ENCODE measurements at regions not wholly inside any gene's neighbourhood (a gene's known extent, or its start where the extent isn't known, plus 50 kb on each side); places are given as distances from the start of the nearest gene placed in this dataset.
"Not testable (repeated sequence)": the region's sequence is repeated elsewhere in the genome, so short reads cannot be mapped to it uniquely, and the experiment has no call there.

DNA sequence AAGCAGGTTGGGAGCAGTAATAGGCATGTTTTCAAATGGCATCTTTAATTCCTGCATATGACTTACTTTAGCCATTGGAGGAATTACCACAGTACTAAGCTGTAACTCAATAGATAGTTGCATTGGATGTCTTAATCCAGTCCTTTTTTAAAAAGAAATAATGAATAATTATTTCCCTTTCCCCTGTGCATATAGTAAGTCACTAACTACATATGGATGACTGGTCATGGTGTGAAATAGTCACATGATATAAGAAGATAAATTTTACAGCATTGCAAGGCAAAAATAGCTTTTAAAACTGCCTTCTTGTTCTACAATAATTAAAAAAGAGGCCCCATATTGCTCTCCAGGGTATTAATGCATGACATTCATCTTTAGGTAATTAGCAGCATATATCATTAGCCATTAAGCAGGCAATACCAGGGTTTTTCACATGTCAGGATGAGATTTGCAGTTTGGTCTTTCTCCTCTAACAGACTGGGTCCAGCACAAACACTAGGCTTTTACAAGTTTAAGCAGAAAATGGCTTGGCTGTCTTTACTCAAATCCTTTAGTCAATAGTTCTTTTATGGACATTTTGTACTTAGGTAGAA, 606.4 kb upstream of the RORB start:
- DNase-seq = no peak

DNA sequence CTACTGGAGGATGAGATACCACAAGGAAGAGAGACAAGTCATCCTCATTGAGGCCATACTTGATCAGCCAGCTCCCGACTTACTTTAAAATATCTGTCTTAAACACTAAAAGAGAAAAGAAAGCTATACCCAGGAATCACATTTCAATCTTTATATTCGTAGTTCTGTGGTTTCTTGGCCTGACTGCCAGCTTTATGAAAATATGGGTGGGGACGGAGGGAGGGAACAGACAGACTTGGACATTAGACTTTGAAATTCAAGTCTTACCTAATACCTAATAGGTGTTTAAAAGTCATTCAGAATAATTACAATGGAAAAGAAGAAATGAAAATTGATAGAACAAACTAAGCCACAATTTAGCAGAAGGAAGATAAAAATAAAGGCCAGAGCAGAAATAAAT, 604.8 kb upstream of the RORB start:
- no peak for DNase-seq

DNA sequence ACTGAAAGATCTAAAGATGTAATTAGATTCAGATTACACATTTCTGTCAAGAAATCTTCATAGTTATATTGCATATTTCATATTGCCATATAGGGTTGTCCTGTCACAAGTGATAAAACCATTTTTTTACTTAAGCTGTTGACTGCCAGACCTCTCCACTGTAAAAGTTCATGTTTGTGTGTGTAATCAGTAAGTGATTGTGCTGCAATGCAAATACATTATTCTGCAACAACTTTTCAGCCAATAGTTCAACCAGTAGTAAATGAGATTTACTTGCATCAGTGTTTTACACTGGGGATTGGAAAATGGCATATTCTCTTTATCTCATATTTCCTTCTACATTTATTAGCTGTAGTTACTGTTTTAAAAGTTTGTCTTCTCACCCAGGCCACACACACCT, 603.9 kb upstream of the RORB start:
- DNase-seq = no peak

DNA sequence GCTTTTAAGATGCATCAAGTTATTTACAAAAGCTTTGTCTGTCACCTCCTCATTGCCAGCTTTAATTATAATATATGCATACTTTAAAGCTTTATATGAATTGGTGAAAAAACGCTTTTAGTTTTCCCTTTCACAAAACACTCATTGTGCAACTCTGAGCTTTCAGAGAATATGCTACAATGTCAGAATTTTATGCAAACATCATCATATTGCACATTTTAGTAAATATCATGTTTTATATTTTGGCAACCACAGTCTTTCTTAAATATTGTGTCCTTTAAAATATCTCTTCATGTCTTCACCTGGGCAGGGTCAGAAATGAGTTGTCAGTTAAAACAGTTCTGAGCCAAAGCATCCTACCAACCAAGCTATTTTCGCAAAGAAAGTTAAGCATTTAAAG, 601.1 kb upstream of the RORB start:
- no peak for DNase-seq

DNA sequence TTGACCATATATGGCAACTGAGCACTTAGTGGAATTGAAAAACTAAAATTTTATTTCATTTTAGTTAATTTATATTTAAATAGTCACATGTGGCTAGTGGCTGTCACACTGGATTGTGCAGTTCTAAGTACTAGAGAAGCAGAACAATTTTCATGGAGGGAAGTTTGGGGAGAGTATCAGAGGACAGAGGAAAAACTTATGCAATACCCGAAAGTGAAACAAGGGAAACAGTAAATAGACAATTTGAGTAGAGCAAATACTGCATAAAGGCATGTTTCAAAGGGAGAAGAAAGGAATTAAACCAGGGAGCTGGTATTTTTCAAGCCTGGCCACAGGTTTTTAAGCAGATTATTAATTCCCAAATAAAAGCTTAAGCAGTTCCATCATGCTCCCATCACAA, 590.5 kb upstream of the RORB start:
- no peak for DNase-seq

DNA sequence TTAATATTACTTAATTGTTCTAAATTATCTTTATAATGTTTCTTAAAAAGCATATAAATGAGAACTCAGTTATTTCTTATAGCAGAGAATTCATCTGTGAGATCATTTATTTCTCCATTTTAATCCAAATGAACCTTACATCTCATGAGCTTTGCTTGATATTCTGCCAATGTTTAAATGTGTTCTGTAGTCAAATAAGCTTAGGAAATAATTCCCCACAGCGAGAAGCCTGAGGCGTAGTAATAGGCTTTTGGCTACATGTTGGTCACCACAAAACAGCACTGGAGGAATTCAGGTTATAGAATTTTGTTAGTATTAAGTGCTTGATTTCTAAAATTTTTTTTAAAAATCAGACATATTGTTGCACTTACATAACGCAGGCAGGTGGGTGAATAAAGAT, 585.3 kb upstream of the RORB start:
- DNase-seq = no peak

DNA sequence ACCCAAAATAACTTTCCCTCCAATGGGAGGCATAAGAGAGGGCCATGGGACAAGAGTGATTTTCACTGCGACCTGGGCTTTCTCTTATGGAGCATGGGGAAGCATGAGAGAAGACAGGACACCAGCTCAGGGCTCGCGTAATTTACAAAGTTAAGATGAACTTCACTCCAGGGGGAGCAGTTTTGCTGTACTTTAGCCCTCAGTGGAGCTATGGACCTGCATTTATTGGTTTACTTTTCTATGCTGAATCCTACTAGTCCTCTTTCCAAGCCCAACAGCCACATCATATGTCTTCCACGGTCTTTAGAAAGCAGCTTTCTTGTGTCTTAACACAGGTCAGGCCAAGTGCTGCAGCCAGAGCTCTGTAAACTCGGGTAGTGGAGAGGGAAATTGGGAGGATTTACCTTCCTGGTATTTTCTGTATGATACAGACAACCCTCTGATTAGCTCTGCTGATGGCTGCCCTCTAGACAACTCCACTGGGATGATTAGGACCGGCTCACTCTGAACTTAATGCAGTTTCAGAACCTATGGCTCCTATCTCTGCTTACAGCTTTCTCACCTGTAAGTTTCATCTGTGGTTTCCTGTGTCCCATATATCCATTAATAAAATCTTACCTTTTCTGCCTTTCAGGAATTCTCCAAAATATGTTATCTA, 581.0 kb upstream of the RORB start:
- no peak for DNase-seq

DNA sequence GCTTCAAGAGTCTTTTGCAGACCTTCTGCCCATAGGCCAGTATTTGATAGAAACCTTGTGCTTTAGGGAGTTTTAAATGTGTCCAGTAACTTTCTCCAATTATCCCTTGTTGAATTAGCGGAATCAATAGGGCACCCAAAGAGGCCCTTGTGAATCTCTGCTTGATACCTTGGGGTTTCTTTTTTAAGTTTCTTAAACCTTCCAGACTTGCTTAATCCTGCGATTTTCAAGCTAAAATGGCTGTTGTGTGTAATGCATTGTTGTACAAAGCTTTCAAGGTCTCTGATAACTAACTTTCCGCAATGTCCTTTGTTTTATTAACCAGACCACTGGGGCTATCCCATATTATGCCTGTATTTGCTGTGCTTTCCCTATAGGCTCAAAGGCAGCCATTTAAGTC, 577.4 kb upstream of the RORB start:
- DNase-seq = no peak

DNA sequence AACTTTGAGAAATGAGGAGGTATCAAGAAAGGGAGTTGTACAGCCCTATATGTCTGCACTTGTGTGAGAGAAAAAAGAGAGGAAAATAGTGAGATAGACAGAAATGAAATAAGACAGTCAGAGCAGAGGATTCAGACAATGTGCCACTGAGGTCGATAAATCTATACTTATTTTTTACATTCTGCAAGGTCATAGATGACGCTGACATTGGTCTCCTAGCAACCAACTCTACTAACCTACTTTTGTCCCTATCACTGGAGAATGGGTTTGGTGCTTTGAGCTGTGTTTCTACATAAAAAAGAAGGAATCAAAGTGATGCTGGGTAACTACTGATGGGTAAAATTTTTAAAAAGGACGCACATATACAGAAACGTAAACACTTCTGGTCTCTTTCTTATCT, 573.3 kb upstream of the RORB start:
- no peak for DNase-seq

DNA sequence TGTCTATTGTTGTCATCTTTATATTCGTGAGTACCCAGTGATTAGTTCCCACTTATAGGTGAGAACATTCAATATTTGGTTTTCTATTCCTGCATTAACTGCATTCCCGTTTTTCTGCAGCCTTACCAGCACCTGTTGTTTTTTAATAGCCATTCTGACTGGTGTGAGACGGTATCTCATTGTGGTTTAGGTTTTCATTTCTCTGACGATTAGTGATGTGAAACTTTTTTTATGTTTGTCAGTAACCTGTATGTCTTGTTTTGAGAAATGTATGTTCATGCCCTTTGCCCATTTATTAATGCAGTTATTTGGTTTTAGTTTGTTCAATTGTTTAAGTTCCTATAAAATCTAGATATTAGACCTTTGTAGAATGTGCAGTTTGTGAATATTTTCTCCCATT, 546.0 kb upstream of the RORB start:
- no peak for DNase-seq

DNA sequence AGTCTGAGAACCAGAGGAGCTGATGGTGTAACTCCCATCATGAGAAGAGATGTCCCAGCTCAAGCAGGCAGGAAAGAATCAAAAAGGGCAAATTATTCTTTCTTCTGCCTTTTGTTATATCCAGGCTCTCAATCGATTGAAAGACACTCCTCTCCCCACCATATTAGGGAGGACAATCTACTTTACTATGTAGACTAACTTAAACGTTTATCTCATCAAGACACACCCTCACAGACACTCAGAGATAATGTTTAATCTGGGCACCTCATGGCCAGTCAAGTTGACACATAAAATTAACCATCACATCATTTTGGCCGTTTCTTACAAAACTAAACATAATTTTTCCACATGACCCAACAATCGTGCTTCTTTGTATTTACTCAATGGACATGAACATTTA, 534.3 kb upstream of the RORB start:
- no peak for DNase-seq

DNA sequence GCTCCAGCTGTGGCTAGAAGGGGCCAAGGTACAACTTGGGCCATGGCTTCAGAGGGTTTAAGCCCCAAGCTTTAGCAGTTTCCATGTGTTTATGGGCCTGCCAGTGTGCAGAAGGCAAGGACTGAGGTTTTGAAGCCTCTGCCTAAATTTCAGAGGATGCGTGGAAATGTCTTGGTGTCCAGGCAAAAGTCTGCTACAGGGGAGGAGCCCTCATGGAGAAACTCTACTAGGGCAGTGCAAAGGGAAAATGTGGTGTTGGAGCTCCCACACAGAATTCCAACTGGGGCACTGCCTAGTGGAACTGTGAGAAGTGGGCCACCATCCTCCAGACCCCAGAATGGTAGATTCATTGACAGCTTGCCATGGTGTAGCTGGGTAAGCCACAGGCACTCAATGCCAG, 527.2 kb upstream of the RORB start:
- no peak for DNase-seq

DNA sequence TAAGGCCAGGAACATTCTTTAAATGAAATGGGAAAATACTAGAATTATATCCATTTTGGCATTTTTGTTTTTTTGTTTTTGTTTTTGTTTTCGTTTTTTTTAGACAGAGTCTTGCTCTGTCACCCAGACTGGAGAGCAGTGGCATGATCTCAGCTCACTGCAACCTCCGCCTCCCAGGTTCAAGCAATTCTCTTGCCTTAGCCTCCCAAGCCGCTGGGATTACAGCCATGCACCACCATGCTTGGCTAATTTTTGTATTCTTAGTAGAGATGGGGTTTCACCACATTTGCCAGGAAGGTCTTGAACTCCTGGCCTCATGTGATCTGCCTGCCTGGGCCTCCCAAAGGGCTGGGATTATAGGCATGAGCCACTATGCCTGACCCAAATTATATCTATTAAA, 520.7 kb upstream of the RORB start:
- DNase-seq = not testable (repeated sequence)

DNA sequence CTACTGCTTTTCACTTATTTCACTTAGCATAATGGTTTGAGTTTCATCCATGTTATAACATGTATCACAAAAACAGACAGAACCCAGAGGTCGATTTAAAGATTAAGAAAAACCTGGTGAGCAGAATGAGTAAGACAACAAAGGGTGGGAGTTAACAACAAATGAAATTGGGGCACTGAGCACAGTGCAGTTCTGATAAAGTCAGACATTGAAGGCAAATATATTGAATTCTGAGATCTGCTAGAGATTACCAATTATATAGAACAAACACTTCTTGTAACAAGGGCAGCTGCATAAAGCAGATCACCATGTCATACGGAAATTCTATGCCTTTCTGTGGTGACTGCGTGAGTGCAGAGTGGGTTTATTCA, 517.3 kb upstream of the RORB start:
- DNase-seq = no peak

DNA sequence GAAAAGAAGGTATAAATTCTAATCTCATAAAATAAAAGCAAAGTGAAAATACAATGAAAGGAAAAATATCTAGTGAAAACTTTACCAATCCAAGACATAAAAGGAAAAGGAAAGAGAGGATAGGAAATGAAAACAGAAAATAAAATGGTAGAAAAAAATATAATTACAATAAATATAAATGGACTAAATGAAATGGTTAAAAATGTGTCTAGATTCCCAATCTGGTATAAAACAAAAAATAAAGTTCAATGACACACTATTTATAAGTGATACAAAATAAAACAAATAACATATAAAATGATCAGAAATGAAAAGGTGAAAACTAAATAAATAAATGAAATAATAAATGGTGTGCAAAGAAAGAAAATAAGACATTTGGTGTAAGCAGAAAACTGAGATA, 516.4 kb upstream of the RORB start:
- no peak for DNase-seq

DNA sequence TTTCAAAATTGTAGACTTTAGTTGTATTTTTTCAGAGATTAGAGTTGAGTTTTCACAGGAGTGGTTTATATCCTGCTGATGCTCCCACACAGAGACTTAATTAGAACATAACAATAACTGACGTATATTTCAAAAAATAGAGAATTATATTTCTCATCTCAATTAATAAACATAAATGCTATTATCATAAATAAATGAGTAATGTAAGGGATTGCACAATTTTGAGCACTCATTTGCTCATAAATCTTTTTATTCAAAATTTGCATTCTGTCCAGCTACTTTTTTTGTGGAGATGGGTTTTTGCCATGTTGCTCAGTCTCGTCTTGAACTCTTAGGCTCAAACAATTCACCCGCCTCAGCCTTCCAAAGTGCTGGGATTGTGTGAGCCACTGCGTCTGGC, 515.7 kb upstream of the RORB start:
- DNase-seq = no peak

DNA sequence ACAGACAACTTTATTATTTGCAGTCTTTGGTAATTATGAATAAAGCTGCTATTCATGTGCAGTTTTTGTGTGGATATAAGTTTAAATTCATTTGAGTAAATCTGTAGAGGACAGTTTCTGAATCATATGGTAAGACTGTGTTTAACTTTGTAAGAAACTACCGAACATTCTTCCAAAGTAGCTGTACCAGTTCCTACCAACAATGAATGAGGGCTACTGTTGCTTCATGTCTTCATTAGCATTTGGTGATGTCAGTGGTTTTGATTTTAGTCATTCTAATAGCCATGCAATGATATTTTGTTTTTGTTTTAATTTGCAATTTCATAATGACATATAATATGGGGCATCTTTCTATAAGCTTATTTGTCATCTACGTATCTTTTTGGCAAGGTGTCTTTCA, 501.3 kb upstream of the RORB start:
- DNase-seq = no peak

DNA sequence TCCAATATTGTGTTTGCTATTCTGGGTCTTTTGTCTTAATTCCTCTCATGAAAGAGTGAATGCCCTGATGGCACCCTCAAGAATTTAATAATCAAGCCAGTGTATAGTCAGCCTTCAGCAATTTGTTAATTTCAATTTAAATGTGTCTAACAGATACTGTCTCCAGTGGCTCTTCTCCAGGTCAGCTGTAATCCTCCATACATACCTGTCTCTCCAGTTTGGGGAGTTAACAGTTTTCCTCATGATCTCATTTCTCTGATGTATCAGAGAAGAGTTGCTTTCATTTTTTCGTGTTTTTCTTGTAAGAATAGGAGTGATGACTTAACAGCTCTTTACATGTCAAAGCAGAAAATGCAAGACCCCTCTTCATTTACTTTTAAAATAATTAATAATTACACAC, 500.3 kb upstream of the RORB start:
- no peak for DNase-seq

DNA sequence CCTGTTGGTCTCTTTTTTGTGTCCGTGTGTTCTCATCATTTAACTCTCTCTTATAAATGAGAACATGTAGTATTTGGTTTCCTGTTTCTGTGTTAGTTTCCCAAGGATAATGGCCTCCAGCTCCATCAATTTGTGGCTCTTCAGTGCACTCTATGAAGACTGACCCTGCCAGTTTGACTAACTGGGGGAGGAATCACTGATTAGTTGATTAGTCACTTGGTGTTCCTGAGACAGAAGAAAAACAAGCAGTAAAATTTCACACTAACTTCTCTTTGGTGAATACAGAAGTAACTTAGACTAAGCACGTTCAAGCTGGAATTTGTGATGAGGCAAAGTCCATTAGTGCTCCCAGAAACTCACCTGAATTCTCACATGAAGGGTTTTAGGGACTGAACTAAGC, 495.8 kb upstream of the RORB start:
- DNase-seq = no peak

DNA sequence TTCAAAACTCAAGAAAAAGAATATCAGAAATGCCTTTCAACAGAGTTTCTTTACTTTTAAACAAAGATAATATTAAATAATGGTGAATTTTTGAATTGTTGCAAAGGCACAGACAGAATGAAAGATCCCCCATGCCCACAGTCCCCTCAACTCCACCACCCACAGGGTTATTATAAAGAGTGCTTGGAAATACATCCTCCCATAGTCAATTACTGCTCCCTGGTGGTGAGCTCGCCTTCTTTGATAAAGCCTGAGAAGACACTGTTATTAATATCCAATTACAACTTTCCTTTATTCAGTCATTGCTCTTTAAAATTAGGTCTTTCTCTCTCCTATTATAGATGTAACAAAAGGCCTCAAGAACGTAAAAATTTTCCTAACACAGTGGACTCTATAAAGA, 490.2 kb upstream of the RORB start:
- no peak for DNase-seq

DNA sequence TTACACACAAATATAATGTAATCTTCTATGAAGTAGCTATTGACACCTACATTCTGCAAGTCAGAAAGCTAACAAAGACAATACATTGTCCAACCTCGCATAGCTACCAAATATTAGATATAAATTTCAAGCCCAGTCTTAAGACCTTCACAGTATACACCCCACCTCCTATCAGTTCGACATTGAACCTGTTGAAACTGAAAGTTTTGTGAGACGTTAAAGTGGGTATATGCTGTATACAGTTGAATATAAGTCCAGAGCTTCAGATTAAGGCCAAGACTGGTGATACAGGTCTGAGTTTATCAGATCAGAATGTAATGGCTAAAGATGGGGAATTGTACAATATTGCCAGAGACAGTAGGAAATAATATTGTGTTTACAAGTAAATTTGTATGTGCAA, 489.3 kb upstream of the RORB start:
- no peak for DNase-seq

DNA sequence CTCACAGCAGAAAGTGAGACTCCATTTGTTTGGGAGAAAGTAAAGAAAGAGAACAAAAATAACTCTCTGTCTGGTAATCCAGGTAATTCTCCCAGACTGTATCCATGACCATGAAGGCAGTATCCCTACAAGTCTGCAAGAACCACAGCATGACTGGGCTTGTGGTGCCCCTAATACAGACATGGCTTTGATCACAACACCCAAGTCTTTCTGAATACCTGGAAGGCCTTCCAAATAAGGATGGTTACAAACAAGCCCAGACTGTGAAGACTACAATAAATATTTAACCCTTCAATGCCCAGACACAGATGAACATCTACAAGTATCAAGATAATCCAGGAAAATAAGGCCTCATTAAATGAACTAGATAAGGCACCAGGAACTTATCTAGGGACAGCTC, 481.1 kb upstream of the RORB start:
- no peak for DNase-seq

DNA sequence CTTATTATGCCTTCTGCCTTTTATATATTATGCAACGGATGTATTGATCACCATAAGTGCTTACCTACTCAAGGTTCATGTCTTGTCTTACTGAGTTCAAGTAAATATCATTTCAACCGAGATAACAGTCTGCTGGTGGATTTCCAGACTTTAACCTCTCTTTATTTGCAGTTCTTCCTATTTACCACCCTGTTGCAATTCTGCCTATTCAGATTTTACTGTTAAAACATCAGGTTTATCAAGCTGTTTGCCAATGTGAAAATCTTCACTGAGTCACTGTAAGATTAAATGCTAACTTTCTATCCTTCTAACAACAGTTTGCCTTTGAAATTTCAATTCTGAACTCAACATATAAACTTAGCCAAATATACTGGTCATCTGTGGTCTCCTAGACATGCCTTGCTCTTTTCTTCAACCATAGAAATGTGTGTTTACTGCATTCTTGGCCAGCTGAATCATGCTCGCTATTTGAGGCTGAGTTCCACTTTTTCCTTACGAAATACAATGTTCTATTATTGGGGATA, 471.7 kb upstream of the RORB start:
- DNase-seq = no peak

DNA sequence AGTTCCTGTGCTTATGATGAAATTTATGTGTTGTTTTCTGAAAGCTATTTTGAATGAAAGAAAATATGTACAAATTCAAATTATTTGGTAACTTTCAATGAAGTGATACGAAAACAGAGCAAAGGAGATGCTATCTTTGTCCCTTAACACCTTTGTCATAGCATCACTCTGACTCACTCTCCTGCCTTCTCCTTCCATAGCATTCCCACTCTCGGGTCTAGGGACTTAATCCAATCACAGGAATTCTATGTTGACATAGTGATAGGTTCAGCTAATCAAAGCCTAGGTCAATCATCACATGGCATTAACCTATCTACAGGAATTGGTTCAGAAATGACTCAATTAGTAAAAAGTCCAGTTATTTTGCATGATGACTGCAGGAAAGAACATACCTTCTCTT, 464.7 kb upstream of the RORB start:
- no peak for DNase-seq

DNA sequence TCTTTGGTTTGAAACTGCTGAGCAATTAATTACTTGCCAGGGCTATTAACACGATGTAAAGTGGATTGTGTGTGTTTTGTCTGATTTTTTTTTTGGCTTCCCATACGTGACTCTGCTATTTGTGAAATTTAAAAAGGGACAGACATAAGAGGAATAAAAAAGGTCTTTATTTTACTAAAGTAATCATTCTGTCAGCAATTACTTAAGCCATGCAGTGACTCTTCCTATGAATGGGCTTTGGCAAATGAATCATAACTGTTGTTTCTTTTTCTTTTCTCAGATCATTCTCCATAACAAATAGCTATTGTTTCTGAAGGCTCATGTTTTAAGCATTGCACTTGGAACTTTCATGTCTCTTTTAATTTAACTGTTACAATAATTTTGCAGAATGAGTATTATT, 461.3 kb upstream of the RORB start:
- DNase-seq = no peak

Measured in NCI-H187 treated with DMSO at 0.1 percent for 48 hours (cell line).